ENCODE measurements at regions not wholly inside any gene's neighbourhood (a gene's known extent, or its start where the extent isn't known, plus 50 kb on each side); places are given as distances from the start of the nearest gene placed in this dataset.
"Not testable (repeated sequence)": the region's sequence is repeated elsewhere in the genome, so short reads cannot be mapped to it uniquely, and the experiment has no call there.

GRCh38 chr7:82701949-82702348 is 258.4 kb upstream of the CACNA2D1 start:
- intact Hi-C loops (cut with micrococcal nuclease): no loop called here

GRCh38 chr7:82700741-82701140 is 257.2 kb upstream of the CACNA2D1 start:
- intact Hi-C loops (cut with micrococcal nuclease): no loop called here

- intact Hi-C loops (cut with micrococcal nuclease): no loop called here
These were observed 256.2 kb upstream of the CACNA2D1 start for GRCh38 chr7:82699773-82700186.

GRCh38 chr7:82697897-82698296 is 254.3 kb upstream of the CACNA2D1 start:
- intact Hi-C loops (cut with micrococcal nuclease): no loop called here

- intact Hi-C loops (cut with micrococcal nuclease): no loop called here
These were observed 253.1 kb upstream of the CACNA2D1 start for GRCh38 chr7:82696631-82697030.

DNA sequence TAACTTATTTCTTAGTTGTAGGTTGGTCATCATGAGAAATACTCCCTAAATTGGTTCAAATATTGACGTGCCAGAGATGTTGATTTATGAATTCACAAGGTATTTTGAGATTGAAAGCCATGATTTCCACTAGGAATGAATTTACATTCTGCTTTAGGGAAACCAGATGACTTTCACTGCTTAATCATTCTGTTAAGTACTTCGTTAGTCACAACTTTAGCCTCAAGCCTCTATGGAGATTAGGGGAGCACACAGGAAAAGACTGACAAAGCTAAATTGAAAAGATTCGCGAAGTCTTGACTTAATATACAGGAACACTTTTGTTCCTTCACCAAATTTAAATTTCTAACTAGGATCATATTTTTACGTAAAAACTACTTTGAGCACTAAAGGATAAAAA is 250.4 kb upstream of the CACNA2D1 start:
- intact Hi-C loops (cut with micrococcal nuclease): no loop called here

DNA sequence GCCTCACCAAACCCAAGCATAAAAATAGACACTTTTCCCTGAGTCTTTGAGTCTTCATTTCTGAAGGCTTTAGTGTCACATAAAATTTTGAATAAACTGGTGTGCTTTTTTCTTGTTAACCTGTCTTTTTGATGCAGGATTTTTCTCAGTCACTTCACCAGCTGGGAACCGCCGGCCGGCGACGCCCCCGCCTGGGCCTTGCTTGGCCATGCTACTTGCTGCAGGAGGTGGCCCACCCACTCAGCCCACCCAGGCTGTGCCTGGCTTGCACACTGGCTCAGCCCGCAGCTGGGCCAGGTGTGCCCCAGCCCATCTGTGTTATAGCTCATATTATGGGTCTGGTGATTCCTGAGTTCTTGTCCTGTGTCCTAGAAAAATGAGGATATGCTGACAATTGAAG is 247.4 kb upstream of the CACNA2D1 start:
- intact Hi-C loops (cut with micrococcal nuclease): no loop called here

- intact Hi-C loops (cut with micrococcal nuclease): no loop called here
These were observed 241.6 kb upstream of the CACNA2D1 start for GRCh38 chr7:82685214-82685613.

DNA sequence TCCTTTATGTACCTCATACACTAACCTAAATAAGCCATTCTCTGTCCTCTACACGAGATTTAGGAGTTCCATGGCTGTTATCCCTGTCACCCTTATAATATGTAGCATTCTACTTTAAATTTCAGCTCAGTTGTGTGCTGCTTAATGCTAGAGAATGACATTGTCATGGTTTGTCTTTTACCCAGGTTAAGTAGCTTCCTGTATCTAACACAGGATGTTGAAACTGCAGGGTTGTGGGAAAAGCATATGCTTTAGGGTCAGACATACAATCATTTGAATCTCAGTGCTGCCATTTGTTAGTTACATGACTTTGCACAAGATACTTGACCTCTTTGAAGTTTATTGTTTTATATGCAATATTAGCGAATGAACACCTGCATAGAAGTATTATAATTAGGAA is 235.1 kb upstream of the CACNA2D1 start:
- intact Hi-C loops (cut with micrococcal nuclease): no loop called here

GRCh38 chr7:82678259-82678658 is 234.7 kb upstream of the CACNA2D1 start:
- intact Hi-C loops (cut with micrococcal nuclease): no loop called here

GRCh38 chr7:82677493-82677892 is 233.9 kb upstream of the CACNA2D1 start:
- intact Hi-C loops (cut with micrococcal nuclease): no loop called here

DNA sequence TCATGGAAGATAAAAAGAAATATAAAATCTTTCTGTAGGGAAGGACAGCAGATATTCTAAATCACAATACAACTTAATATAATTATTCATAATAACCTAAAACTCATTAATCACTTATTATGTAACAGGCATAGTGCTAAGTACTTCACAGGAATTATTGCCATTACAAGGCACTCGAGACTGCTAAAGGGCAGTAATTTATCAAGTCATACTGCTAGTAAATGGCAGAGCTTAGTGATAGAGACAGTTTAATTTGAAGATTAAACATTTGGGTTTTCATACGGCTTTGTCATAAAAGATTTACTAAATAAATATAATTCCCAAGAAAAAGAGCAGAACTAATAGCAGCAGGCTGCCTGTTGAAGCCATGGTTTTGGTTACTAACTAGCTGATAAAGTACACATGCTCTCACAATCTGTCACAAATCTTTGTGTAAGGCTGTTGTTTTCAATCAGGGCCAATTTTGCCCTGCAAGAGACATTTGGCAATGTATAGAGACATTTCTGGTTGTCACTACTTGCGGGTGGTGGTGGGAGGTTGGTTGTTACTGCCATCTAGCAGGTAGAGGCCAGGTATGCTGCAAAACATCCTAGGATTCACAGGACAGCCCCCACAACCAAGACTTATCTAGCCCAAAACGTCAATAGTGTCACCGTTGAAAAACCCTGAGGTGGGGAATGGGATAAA is 233.3 kb upstream of the CACNA2D1 start:
- intact Hi-C loops (cut with micrococcal nuclease): no loop called here

GRCh38 chr7:82675396-82675795 is 231.8 kb upstream of the CACNA2D1 start:
- intact Hi-C loops (cut with micrococcal nuclease): no loop called here

GRCh38 chr7:82674268-82674667 is 230.7 kb upstream of the CACNA2D1 start:
- intact Hi-C loops (cut with micrococcal nuclease): no loop called here

DNA sequence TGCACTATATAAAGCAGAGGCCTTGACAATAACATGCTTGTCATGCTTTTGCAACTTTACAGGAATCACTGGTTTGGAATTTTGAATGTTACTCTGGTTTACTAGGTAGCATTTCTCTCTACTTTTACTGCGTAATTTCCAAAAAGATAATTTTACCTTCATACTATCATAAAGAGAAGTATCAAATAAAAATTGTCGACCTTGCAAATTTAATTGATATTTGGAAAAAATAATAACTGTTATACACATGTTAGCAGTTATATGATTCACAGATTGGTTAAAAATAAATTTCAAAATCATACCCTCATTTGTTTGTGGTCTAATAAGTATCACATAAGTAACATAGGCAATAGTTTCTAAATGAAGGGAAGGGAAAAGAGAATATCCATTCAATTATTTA is 228.5 kb upstream of the CACNA2D1 start:
- intact Hi-C loops (cut with micrococcal nuclease): no loop called here

DNA sequence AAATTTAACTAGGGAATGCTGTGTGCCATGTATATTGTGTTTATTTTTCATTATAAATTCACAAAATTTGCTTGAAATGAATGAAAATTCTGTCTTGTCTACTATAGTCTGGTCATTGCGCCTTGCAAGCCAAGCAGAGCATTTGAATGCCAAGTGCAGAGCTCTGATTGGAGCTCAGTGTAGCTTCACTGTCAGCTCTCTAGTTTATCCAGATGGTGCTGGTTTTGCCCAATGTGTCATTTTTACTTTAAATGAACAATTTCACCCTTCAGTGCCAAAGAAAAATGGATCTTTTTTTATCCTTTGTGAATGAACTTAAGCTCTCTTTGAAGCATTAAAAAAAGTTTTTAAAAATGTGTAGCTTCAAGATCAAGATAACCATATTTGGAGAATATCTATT is 225.6 kb upstream of the CACNA2D1 start:
- intact Hi-C loops (cut with micrococcal nuclease): no loop called here

DNA sequence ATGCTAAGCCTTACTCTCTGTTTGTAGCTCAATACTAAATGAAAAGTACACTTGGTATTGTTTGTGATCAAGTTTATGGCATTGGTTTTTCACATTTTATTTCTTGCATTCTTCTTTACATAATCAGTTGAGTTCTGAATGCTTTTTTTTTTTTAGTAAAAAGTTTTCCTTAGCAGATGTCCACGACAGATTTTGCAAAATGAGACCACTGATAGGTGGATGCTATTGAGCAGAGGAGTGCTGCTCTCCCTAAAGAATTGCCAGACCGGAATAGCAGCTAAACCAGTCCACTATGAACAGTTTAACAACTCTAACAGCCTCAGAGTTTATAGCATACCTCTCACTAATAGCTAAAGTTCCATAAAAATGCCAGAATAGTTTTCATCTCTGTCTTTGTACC is 225.1 kb upstream of the CACNA2D1 start:
- intact Hi-C loops (cut with micrococcal nuclease): no loop called here

DNA sequence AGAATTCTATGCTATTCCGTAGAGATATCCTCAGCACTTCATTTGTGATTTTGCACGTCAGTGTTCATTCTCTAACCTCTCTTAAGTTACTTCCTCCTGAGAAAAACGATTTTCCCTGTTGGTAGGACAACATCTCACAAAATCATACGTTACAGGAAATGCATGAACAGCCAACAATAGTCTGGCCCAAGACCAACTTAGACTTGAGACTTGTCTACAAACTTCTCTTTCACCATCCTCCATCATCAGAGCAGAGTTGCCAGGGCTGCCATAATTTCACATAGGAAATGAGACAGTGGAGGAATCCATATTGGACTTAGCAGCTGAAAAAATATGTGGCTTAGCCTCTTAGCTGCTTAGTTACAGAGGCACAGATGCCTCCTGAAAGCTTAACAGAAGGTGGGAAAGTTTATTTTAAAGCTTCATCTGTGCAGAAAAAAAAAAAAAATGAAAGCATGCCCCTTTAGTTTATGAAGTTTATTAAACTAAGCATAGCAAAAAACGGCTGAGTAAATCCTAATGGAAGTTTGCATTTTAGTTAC is 222.5 kb upstream of the CACNA2D1 start:
- intact Hi-C loops (cut with micrococcal nuclease): no loop called here

- intact Hi-C loops (cut with micrococcal nuclease): no loop called here
These were observed 212.4 kb upstream of the CACNA2D1 start for GRCh38 chr7:82655965-82656364.

- intact Hi-C loops (cut with micrococcal nuclease): not testable (repeated sequence)
These were observed 206.5 kb upstream of the CACNA2D1 start for GRCh38 chr7:82650095-82650494.

DNA sequence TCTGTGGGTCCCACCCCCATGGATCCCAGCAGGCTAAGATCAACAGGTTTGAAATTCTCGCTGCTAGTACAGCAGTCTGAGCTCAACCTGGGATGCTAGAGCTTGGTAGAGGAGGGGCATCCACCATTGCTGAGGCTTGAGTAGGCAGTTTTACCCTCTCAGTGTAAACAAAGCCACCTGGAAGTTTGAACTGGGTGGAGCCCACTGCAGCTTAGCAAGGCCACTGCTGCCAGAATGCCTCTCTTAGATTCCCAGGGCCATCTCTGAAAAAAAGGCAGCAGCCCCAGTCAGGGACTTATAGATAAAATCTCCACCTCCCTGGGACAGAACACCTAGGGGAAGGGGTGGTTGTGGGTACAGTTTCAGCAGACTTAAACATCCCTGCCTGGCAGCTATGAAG is 190.0 kb upstream of the CACNA2D1 start:
- intact Hi-C loops (cut with micrococcal nuclease): no loop called here

DNA sequence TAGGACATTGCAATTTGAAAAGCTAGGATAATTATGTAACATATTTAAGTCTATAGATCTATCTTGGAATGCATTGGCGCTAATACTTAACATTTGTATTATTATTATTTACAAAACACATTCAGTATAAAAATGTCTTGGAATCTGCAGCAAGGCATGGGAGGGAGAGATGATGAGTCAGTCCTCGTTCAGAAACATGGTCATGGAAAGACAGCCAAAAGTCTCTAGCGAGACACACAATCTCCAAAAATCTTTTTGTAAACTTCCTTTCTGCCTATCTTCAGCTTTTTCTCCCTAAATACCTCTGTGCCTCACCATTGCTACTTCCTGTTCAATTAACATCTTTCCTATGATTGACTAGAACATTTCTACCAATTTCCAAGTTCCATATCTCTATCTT is 188.4 kb upstream of the CACNA2D1 start:
- intact Hi-C loops (cut with micrococcal nuclease): no loop called here

DNA sequence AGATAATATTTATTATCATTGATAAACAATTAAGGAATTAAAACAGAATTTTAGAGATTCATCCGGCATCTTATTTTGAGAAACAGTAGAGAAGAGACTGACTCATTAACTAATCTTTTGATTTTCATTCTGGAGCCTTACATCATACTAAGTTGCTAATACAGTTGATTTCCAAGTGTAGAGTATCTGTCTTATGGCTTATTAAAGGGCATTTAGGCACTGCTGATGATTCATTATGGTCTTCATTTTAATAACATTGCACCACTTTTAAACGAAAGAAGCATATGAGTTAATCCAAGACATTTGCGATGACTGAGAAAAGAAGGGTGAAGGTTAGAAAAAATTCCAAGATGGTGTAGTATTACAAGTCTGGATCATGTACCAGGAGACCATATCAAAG is 186.0 kb upstream of the CACNA2D1 start:
- intact Hi-C loops (cut with micrococcal nuclease): no loop called here

DNA sequence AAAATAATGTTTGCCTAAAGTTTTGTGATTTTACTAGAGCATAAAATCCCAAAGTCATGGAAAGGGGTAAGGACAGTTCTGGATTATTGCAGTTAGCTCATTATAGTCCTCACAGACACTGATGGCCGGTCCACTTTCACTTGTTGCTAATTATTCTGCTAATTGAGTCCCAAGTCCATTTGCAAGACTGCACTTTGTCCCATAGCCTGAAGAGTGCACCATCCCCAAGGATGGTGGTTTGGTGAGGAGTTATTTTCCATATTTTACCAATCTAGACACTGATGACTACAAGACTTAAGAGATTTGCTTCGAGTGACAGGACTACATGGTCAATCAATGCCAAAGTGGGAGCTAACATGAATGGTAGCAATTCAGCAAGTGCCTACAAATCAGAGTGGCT is 181.8 kb upstream of the CACNA2D1 start:
- intact Hi-C loops (cut with micrococcal nuclease): no loop called here

Data from T-helper 2 cell treated with Interferon-gamma antibody and Interleukin-4, amounts not matched to agents 100 ng/mL and 5 ng/mL, for 36 hours (primary cell).